Umbilical cord (tissue), 1 donor: ENCODE measurements at regions not wholly inside any gene's neighbourhood (a gene's known extent, or its start where the extent isn't known, plus 50 kb on each side); places are given as distances from the start of the nearest gene placed in this dataset.
A peak's percentile ranks its signal among the peaks of the same experiment; 100 is the strongest.

ENCODE experiments used
- DNase-seq: peaks from one replicate; pipeline ENCODE4 v3.0.0-alpha.2; 2015; ENCODE audit warnings: low spot score

DNA sequence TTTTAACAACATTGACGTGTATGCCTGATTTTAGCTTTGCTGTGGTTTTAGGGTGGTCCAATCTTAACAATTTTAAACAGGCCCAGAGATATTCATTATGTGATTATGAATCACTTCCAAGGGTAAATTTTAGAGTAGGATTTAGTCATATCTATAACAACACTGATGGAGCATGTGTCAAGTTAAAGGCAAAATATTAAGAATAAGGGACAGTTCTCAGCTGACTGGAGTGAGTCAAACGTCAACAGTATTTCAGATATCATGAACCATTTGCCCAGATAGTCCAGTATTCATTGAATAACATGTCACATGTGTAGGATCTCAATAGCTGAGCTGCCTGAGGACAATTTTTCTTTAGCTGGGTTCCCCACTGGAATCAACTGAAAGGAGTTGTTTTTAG is 61.3 kb upstream of the VCX2 start:
- DNase-seq = no peak

DNA sequence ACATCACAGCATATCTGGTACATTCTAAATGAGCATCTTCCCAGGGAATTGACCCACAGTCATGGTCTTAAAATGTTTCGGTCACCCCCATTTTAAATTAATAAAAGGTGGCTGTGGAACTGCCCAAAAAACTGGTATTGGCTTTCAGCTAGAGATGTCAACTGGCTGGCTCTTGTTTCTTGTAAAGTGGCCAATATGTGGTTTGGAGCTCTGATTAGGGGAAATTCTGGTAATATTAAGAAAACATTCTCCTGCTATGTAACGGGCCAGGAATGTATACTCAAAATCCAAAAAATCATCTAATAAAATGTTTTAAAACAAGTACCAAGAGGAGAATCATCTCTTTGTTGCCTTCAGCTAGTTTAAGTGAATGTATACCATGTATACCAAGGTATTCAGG is 62.0 kb upstream of the VCX2 start:
- DNase-seq = no peak

DNA sequence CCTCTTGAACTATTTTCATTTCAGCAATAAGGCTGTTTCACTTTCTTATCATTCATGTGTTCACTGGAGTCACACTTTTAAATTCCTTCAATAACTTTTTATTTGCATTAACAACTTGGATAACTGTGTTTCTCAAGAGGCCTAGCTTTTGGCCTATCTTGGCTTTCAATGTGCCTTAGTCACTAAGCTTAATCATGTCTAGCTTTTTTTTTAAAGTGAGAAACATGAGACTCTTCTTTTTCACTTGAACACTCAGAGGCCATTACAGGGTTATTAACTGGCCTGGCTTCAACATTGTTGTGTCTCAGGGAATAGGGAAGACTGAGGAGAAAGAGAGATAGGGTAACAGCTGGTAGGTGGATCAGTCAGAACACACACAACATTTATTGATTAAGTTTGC is 64.0 kb upstream of the VCX2 start:
- no peak for DNase-seq

DNA sequence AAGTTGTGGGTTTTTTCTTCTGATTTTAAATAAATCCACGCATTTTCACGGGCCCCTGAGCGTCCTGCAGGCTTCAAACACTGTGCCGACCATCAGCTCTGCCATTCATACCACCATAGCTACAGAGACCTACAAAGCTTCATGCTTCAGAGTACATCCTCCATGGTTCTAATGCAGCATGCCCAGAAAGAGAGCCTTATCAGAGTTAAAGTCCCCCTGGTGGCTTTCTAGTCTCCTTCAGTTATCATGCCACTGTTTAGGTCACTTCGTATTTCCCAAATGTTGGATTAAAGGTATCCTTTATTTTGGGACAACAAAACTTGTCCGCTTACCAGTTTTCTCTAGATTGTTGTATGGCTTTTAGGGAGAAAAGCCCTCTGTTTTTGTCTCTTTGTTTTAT is 66.7 kb upstream of the VCX2 start:
- DNase-seq = no peak

DNA sequence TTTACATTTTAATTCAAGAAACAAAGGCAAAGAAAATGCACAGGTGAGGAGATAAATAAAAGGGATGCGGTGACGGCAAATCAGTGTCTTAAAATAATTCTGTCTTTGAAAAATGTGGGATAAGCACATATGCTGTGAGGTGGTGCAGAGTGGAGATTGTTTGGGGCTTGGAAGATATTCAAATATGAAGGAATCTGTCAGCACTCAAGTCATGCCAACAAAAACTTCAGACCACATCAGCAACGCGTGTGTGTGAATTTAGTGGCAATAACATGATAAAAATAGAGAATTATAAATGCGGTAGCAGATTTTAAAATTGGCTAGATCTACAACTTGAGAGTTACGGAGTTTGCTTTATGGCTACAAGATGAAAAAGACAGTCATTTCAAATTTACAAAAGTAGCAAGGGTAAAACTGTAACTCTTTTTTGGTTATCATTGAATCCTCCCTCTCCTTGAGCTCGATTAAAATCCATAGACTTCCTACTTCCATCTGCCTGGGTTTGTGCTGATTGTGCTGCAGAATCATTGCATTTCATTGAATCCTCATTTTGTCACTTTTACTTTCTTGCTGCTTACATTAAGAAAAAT is 71.5 kb upstream of the VCX2 start:
- DNase-seq = no peak

DNA sequence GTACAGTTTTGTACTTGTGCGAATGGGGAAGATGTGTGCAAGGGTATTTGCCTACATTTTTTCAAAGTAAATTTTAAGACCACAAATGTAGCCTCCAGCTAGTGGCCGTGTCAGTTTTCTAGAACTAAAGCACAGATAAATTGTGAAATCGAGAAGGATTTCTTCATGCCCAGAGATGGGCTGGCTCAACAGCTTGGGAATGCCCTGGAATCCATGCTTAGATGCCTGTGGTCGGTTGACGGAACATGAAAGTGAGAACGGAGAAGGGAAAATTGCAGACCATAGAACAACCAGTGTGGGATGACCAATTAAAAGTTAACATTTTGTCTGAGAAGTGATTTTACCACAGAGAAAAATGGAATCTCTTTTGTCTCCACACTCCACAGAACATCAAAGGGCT is 73.2 kb upstream of the VCX2 start:
- DNase-seq = no peak

DNA sequence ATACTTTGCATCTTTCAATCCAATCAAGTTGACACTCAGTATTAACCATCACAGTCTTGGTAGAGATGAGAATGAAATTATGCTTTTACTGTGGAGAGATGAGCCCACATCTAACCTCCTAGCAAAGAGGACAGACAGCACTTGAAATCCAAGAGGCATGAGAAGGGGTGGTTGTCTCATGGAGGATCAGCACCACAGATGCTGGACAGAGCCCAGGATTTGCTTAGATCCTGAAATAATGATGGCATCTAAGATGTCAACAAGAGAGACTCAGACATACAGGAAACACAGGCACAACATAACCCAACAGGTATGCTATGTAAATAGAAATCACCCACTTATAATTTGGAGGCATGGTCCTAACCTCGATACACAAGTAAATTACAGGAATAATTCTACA is 74.3 kb upstream of the VCX2 start:
- DNase-seq = peak; percentile 1

DNA sequence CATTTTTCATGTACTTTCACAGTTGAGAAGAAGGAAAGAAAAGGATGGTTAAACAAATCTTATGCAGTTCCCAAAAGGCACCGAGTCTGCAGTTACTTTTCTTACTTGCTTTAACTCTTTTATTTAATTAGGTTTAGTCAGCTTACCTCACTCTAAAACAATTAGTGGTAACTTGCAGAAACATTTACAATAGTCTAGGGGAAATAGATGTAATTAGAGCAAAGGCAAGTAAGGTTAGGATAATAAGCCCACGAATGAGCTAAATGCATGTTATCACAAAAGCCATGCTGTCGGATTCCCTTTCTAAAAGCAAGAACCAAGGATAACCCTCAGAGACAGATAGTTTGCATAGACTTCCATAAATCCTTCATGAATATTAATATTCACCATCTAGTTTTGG is 82.0 kb upstream of the VCX2 start:
- DNase-seq = no peak

DNA sequence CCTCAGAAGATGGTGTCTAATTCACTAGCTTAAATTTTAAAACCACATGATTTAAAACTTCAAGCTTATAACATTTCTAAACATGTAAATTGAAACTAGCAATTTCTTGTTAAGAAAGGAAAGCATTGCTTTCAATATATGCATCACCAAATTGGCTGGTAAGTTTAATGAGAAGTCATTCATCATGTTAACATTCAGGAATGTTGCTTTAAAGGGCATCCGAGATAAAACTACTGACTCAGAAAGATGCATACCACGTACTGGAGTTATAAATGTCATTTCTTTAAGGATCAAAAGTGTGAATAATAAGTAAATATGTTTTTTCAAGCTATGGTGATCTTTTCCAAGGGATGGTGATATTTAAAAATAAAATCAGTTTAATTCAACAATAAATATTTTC is 83.3 kb upstream of the VCX2 start:
- DNase-seq = peak; percentile 20

DNA sequence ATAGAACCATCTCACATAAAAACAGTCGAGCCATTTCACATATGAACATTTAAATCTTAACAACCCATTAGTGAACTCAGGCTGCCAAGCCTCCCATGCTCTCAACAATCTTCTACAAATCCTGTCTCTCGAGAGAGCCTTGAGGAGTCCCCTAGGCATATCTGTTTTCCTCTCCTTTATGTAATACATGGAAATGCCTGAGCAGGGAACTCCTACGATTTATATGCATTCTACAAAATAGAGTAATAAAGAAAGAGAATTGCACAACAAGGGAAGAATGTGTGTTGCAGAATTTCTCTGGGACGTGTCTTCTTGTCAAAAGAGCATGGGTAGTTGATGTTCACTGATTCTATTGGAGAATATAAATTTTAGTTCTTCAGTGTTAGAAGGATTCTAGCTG is 101.8 kb upstream of the VCX2 start:
- DNase-seq = peak; percentile 3

DNA sequence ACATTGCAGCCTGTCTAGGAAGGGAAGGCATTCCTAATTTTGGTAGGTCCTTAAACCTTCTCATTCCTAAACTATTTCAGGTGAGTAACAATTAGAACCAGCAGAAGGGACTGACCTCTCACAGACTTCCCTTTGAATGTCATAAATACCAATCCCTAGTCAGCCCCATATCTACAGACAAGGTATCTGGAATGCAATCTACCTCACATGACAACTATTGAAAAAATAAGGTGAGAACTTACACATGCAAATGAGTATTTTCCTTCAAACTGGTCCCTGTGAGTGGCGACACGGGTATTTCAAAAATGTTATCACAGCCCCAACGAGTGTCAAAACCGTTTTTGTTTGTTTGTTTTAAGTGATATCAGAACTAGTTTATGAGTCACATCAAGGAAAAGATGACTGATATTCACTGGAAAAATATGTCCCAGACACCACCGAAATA is 102.4 kb upstream of the VCX2 start:
- DNase-seq = no peak

DNA sequence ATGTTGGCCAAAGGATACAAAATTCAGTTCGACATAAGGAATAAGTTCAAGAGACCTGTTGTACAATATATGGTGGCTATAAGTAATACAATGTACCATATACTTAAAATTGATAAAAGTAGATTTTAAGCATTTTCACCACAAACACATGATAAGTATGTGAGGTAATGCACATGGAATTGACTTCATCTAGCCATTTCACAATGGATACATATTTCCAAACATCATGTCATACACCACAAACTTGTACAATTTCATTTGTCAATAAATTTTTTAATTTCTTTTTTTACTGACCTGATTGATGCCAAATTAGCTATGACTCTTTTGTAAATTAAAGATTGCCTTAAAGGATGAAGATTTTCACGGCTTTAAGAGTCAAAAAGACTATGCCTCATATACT is 103.1 kb upstream of the VCX2 start:
- no peak for DNase-seq

DNA sequence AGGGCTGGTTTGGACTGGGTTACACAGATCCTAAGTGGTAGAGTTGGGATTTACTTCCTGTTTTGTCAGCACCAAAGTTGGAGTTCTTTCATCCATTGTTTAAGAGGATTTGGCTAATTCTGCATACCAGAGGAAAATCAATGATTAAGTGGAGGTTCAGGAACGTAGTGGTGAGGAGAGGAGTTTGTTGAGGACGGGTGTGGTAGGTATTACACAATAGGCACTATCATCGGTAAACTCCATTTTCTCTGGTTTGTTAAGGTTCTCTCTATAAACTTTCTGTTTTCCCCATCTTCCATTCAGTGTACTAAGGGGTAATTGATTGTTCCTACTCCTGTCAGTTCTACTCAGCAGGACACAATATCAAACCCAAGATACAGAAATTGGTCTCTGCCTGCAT is 107.5 kb upstream of the VCX2 start:
- no peak for DNase-seq

DNA sequence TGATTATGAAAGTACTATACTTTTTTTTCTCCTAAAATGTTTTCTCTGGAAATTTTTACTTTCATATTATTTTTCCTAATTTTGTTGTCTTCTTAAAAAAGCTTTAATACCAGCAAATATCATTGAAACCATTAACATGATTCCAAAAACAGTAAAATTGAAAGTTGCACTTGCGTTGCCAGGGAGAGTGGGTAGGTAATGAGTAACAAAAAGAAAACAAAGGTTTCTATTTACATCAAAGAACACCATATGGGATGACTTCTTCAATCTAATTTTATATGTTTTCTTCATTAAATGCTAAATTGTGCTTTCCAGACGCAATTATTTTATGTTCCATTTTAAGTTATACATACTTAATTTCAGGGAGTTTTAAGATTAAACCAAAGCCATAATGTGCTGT is 108.3 kb upstream of the VCX2 start:
- no peak for DNase-seq

DNA sequence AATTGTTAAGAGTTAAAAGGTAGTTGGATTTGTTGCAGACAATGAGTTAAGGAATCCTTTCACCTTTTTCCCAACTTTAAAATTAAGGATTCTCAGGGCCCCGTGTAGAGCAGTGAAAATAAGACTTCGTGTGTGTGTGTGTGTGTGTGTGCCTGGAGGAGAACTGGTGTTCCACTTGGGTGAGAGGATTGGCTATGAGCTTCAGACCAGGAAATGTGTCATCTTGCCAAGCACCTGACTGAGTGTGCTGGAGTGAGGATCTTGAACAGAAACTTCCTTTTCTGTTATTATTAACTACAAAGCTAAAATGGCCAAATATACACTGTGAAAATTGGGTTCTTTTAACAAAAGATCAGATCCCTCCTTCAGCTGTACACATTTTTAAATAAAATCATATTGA is 113.1 kb upstream of the VCX2 start:
- DNase-seq = no peak

DNA sequence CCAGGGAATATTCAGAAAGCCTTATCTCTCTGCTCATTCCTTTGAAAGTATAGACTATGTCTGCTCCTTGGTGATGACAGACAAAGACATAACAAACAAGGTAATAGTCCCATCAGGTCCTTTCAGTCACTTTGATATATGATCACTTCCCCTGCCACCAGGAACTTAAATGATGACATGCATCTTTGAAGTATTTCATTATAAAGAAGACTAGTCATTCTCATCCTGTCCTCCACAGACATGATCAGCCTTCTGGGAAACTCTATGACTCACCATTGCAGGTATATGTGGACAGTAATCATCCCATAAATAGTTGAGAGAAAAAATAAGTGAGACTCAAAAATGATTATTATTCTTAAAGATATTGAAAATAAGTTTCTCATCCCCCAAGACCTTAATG is 117.5 kb upstream of the VCX2 start:
- DNase-seq = no peak

DNA sequence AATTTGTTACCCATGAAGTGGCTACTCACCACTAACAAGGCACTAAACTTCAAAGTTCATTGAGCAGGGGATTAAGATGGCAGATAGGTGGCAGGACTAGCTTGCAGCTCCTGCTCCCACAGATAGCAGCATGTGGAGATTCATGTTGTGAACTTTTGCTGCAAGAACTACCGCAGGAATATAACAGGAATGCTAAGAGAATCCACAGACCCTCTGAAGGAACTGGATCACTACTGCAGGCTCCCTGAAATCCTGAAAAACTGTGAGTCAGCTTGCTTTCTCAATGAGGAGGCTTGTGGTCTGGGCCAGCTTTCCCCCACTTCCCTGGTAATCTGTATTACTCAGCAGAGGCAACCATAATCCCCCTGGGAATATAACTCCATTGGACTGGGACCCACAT is 118.5 kb upstream of the VCX2 start:
- DNase-seq = no peak

DNA sequence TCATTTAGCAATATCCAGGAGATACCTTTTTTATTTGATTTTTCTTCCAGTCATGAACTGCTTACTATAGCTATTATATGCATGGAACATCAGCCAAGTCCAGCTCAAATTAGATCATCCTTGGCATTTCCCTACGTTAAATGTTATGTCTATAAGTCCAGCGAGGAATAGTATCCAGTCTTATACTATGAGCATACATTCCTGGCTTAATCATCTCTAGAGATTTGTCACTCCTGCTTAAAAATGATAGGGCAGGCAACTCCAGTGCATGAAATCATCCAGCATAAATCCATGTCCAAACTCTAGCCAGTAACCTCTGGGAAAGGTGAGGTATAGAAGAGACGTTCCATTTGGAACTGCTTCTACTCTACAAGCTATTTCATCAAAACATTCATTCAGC is 126.7 kb upstream of the VCX2 start:
- DNase-seq = peak; percentile 71

DNA sequence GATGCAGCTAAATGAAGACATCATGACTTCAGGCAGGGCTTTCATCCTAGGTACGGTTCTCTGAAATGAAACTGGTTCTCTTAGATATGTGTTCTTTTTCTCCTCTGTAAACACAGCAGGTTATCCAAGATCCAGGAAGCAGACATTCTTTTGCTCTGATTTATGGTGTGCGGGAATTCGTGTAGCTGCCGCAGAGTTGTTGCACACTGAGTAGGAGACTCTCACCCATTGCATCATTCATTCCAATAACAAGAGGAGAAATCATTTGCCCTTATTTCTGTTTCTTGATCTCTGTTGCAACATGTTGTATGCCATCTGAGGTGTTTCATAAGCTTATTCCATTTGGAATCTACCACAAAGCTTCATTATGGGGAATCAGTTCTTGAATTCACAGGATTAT is 133.6 kb upstream of the VCX2 start:
- no peak for DNase-seq

DNA sequence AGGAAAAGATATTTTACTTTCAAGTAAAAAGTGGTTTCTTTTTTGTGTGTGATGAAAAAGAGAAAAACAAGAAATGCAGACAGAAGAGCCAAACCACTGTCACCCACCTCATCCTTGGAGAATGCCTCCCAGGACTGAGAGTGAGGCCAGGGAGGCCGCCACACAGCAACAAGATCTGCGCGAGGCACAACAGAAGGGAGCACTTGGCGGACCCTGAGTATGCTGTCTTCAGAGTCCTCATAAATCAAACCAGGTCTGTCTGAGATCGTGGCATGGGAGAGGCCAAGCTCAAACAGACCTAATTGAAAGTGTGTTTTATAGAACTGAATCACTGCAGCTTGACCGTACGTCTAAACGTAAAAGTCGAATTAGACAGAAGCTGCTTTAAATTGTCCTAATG is 134.3 kb upstream of the VCX2 start:
- no peak for DNase-seq

DNA sequence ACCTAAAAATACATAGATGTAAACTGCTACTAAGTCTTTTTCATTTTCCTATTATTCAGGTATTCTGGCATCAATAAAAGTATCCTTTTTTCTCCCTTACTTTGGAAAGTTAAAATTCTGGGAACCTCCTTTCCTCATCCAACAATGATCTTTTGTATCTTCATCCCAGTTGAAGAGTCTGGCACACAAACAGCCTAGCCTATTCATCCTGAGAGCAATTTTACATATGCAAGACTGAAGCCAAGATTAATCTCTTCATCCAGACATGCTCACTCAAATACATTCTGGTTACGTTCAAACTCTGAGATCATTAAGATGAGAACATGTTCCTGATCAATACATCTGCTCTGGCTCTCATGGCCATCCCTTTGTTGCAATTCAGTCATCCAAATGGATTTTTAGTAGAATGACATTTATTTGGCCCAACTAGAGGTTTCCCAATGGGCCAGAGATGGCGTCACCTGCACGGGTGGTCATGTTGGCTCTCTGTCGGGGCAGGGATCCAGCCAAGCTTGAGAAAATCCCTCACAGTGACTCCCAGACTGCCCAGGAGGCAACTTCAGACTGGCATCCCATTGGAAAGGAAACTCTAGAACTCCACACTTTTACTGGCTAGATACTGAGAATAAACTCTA is 135.3 kb upstream of the VCX2 start:
- no peak for DNase-seq

DNA sequence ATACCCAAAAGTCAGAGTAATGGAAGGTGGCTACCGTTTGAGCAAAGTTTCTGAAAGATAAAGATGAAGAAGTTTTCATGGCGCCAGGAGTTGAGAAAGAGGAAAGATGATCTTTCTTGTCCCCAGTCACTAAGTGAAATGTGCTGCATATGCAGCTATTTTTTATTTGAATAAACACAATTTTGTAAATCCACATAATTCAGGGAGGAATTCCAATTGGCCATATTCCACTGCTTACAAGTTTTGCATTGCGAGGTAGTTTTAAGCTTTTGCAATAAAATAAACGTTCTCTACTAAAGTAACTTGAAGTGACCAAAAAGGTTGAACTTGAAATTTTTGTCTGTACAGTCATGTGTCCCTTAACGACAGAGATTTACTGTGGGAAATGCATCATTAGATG is 139.3 kb upstream of the VCX2 start:
- DNase-seq = no peak

DNA sequence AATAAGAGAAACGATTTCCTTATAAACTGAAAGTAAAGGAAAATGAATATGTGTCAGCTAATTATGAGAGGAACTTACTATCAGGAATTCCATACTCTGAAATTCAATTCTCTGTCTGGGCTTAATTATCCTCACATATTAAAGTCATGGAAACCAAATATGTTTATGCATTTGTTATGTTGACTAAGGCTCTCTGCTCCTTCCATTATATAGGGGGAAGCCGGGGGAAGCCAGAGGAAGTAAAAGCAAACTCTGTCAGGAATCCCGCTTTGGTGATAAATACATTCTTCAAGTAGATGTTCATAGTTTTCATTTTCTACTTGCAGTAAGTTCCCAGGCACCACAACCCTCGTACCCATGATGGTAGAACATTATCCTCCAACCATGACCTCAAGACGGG is 142.8 kb upstream of the VCX2 start:
- DNase-seq = no peak

DNA sequence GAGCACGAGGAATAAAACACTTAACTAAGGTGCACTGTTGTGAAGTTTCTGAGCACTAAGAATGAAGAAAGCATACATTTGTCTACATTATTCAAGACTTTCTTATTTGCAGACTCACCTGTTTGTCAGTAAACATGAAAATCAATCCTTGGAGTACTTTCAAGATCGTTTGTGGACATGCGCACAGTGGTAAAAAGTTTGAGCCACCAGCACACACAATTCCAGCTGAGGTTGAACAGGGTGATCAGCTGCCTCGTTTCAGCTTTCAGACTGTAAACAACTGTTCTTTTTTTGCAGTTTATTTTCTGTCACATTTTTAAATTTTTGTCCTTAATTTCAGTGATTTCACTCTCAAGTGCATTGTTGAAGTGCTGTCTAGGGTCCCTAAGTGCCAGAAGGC is 143.8 kb upstream of the VCX2 start:
- no peak for DNase-seq
